Ovary (tissue), 7 donors: ENCODE measurements at regions not wholly inside any gene's neighbourhood (a gene's known extent, or its start where the extent isn't known, plus 50 kb on each side); places are given as distances from the start of the nearest gene placed in this dataset.

ENCODE experiments used
- DNase-seq, 5 donors: peaks; one replicate each; pipeline ENCODE4 v3.0.0-alpha.2; 2019 to 2020
- H3K27ac ChIP-seq, 2 donors: fragments of 200-600 bp; one replicate each; pipeline versions ENCODE4 v1.5.1 to v1.8.0; 2019 to 2022
- H3K27me3 ChIP-seq: fragments of 200-600 bp; one replicate; pipeline ENCODE4 v1.8.0; 2022
- H3K36me3 ChIP-seq: fragments of 200-600 bp; sonication (generic); one replicate; pipeline ENCODE4 v1.5.1; 2019
- H3K4me1 ChIP-seq: one replicate; pipeline ENCODE4 v1.8.1; 2013; ENCODE audit warnings: mild to moderate bottlenecking, moderate library complexity; ENCODE audit not compliant: insufficient read depth
- H3K4me3 ChIP-seq: fragments of 200-600 bp; sonication (generic); one replicate; pipeline ENCODE4 v1.5.1; 2017
- H3K9me3 ChIP-seq, 2 donors: fragments of 200-600 bp in 1 of 2; sonication (generic) in 1 of 2; one replicate each; pipeline versions ENCODE4 v1.5.1 to v1.8.1; 2013 to 2019; ENCODE audit warnings: mild to moderate bottlenecking in 1 of 2, moderate library complexity in 1 of 2
- CTCF ChIP-seq, 3 donors: fragments of 450-650 bp in 2 of 3; fragments of 200-600 bp in 1 of 3; IDR thresholded peaks; one replicate each; pipeline versions ENCODE4 v1.5.1 to v1.8.0; 2016 to 2022; ENCODE audit warnings: antibody characterized with exemption in 3 of 3, mild to moderate bottlenecking in 1 of 3
- EP300 ChIP-seq: sonication (generic); formaldehyde crosslinking; IDR thresholded peaks from one replicate; pipeline ENCODE4 v1.6.1; 2017; ENCODE audit warnings: antibody characterized with exemption
- POLR2A ChIP-seq: fragments of 450-650 bp; IDR thresholded peaks from one replicate; pipeline ENCODE4 v1.6.1; 2017; ENCODE audit warnings: antibody characterized with exemption, mild to moderate bottlenecking, moderate library complexity
- WGBS, 3 donors: extraction: QIAGEN DNeasy Blood & Tissue Kit in 1 of 3; methylation state at CpG; one replicate each; pipeline versions ENCODE4 v1.1.5 to v1.1.7; 2013 to 2017; 5-methylcytosine and 5-hydroxymethylcytosine counted together
- intact Hi-C, 4 donors: fragments of 100-400 bp; cut with DNase I; formaldehyde crosslinking; loops; one replicate each; pipeline versions ENCODE4 v1.11.0 to v1.15.1; 2022 to 2023
- donor health status: DM: no; HTN: no; CAD: no; lungs with moderate emphysema.
- donor health status: DM: no; HTN: no; CAD: no.
- donor health status: Bipolar disorder and iron deficiency.
- donor health status: DM: no; HTN: no; CAD: no.
- donor health status: DM: yes; HTN: yes; CAD: no.

GRCh38 chr3:182238126-182238525, 526.4 kb downstream of the SOX2 start:
- no peak for TF ChIP-seq CTCF (IDR thresholded peaks at IDR 0.05)
- no peak for TF ChIP-seq EP300
- no peak for TF ChIP-seq POLR2A
- Histone ChIP-seq H3K4me1 (peaks cover 5% of the 10 kb centered on the region), H3K9me3 (no peaks in the 10 kb centered on the region), H3K27me3 (no peaks in the 10 kb centered on the region), H3K36me3 (no peaks in the 10 kb centered on the region), H3K27ac (no peak overlapping the region), H3K4me3 (no peak overlapping the region)
- 66 to 72% (median 71%) methylated on average over 8 of the region's 8 CpGs for WGBS, 3 donors
- no peak for DNase-seq
- intact Hi-C loops = no loop called here

GRCh38 chr3:182239316-182239715, 527.6 kb downstream of the SOX2 start:
- intact Hi-C loops = no loop called here
- no peaks in the 10 kb centered on the region for H3K36me3 ChIP-seq
- 94 to 97% (median 95%) methylated on average over 2 of the region's 2 CpGs for WGBS, 3 donors
- H3K9me3 ChIP-seq = no peaks in the 10 kb centered on the region
- no peaks in the 10 kb centered on the region for H3K27me3 ChIP-seq
- no peak for DNase-seq
- no peak overlapping the region for H3K27ac ChIP-seq
- TF ChIP-seq POLR2A (no peak), CTCF (IDR thresholded peaks at IDR 0.05) (no peak), EP300 (no peak)
- H3K4me1 ChIP-seq = peaks cover 5% of the 10 kb centered on the region
- no peak overlapping the region for H3K4me3 ChIP-seq

- intact Hi-C loops = no loop called here
These were observed 528.7 kb downstream of the SOX2 start for GRCh38 chr3:182240474-182240873.

GRCh38 chr3:182241196-182241765, 529.6 kb downstream of the SOX2 start:
- H3K36me3 ChIP-seq = no peaks in the 10 kb centered on the region
- peaks cover 5% of the 10 kb centered on the region for H3K4me1 ChIP-seq
- H3K9me3 ChIP-seq = no peaks in the 10 kb centered on the region
- peak overlapping the region in 1 of 2 donors; percentile 67 for H3K27ac ChIP-seq
- TF ChIP-seq EP300 (no peak), CTCF (IDR thresholded peaks at IDR 0.05) (no peak), POLR2A (no peak)
- H3K27me3 ChIP-seq = no peaks in the 10 kb centered on the region
- WGBS, 3 donors = 15 to 46% (median 39%) methylated on average over 8 of the region's 8 CpGs
- intact Hi-C loops = no loop called here
- no peak for DNase-seq
- H3K4me3 ChIP-seq = no peak overlapping the region

More at GRCh38 chr3:182240474-182240873, 528.7 kb downstream of the SOX2 start:
- Histone ChIP-seq H3K27ac (no peak overlapping the region), H3K4me1 (peaks cover 5% of the 10 kb centered on the region), H3K9me3 (no peaks in the 10 kb centered on the region), H3K27me3 (no peaks in the 10 kb centered on the region), H3K36me3 (no peaks in the 10 kb centered on the region), H3K4me3 (no peak overlapping the region)
- 47 to 71% (median 65%) methylated on average over 2 of the region's 2 CpGs for WGBS, 3 donors
- no peak for TF ChIP-seq CTCF (IDR thresholded peaks at IDR 0.05)
- no peak for TF ChIP-seq POLR2A
- DNase-seq = no peak
